Neuronal stem cell (in vitro differentiated cells): ENCODE measurements at regions not wholly inside any gene's neighbourhood (a gene's known extent, or its start where the extent isn't known, plus 50 kb on each side); places are given as distances from the start of the nearest gene placed in this dataset.

Source experiments
- DNase-seq: peaks from one replicate; pipeline ENCODE4 v3.0.0-alpha.2; 2013; ENCODE audit warnings: low spot score
- H2AFZ ChIP-seq: one replicate; pipeline ENCODE4 v1.6.1; 2013; ENCODE audit warnings: mild to moderate bottlenecking, low read length, inconsistent platforms
- H2AK5ac ChIP-seq: 2 replicates; pipeline ENCODE4 v1.6.1; 2013; ENCODE audit warnings: low read depth, mild to moderate bottlenecking, inconsistent platforms, low read length, moderate library complexity, mixed read lengths
- H2BK120ac ChIP-seq: 2 replicates; pipeline ENCODE4 v1.6.1; 2013; ENCODE audit warnings: low read depth, mild to moderate bottlenecking, inconsistent platforms, low read length, moderate library complexity, mixed read lengths
- H2BK12ac ChIP-seq: one replicate; pipeline ENCODE4 v1.6.1; 2013; ENCODE audit warnings: low read length, inconsistent platforms
- H2BK15ac ChIP-seq: 2 replicates; pipeline ENCODE4 v1.6.1; 2013; ENCODE audit warnings: mild to moderate bottlenecking, low read length, inconsistent platforms, mixed read lengths
- H2BK5ac ChIP-seq: one replicate; pipeline ENCODE4 v1.6.1; 2013; ENCODE audit warnings: inconsistent platforms, mild to moderate bottlenecking, low read length, moderate library complexity
- H3K14ac ChIP-seq: one replicate; pipeline ENCODE4 v1.6.1; 2013; ENCODE audit warnings: low read length, inconsistent platforms
- H3K18ac ChIP-seq: 2 replicates; pipeline ENCODE4 v1.6.1; 2013; ENCODE audit warnings: low read length, inconsistent platforms
- H3K23ac ChIP-seq: 2 replicates; pipeline ENCODE4 v1.6.1; 2013; ENCODE audit warnings: low read depth, mild to moderate bottlenecking, mixed read lengths, low read length, inconsistent platforms; ENCODE audit not compliant: poor library complexity
- H3K27ac ChIP-seq: replicated peaks from 3 replicates; pipeline ENCODE4 v1.5.1; 2013; ENCODE audit warnings: low read length, inconsistent platforms
- H3K27me3 ChIP-seq, 3 experiments: 2 replicates each; pipeline ENCODE4 v1.6.1; 2013; ENCODE audit warnings: low read length in 3 of 3, mild to moderate bottlenecking in 2 of 3, inconsistent platforms in 1 of 3, low read depth in 1 of 3, mixed read lengths in 1 of 3, moderate library complexity in 1 of 3; ENCODE audit not compliant: control insufficient read depth in 3 of 3, insufficient read depth in 3 of 3
- H3K36me3 ChIP-seq, 2 donors: replicated peaks in 1 of 2; 2 replicates each; pipeline ENCODE4 v1.6.1; 2013; ENCODE audit warnings: low read length in 2 of 2; ENCODE audit not compliant: control insufficient read depth in 2 of 2, insufficient read depth in 2 of 2
- H3K4ac ChIP-seq: 2 replicates; pipeline ENCODE4 v1.6.1; 2013; ENCODE audit warnings: inconsistent platforms, mild to moderate bottlenecking, low read length, moderate library complexity
- H3K4me1 ChIP-seq, 2 donors: 1 replicate in 1 of 2; 2 replicates in 1 of 2; pipeline ENCODE4 v1.6.1; 2013; ENCODE audit warnings: low read length in 2 of 2, low read depth in 1 of 2; ENCODE audit not compliant: control insufficient read depth in 2 of 2, insufficient read depth in 1 of 2
- H3K4me2 ChIP-seq: one replicate; pipeline ENCODE4 v1.6.1; 2013; ENCODE audit warnings: mild to moderate bottlenecking, low read length, inconsistent platforms; ENCODE audit not compliant: insufficient read depth, poor library complexity, severe bottlenecking
- H3K4me3 ChIP-seq, 2 donors: 2 replicates each; pipeline ENCODE4 v1.5.1; 2013; ENCODE audit warnings: low read length in 2 of 2, mild to moderate bottlenecking in 2 of 2, inconsistent platforms in 1 of 2, moderate library complexity in 1 of 2
- H3K79me1 ChIP-seq: one replicate; pipeline ENCODE4 v1.6.1; 2013; ENCODE audit warnings: low read depth, mild to moderate bottlenecking, inconsistent platforms, low read length, moderate library complexity
- H3K9ac ChIP-seq: one replicate; pipeline ENCODE4 v1.6.1; 2013; ENCODE audit warnings: mild to moderate bottlenecking, low read depth, low read length, inconsistent platforms; ENCODE audit not compliant: poor library complexity
- H3K9me3 ChIP-seq, 2 donors: replicated peaks in 1 of 2; 2 replicates each; pipeline versions ENCODE3 to v1.6.1; 2013; ENCODE audit warnings: low read length in 2 of 2, mild to moderate bottlenecking in 2 of 2, inconsistent platforms in 1 of 2, low read depth in 1 of 2, mixed read lengths in 1 of 2, moderate library complexity in 1 of 2; ENCODE audit not compliant: control insufficient read depth in 2 of 2, insufficient read depth in 1 of 2
- H4K8ac ChIP-seq: one replicate; pipeline ENCODE4 v1.6.1; 2013; ENCODE audit warnings: low read depth, mild to moderate bottlenecking, inconsistent platforms, low read length, moderate library complexity
- H4K91ac ChIP-seq: one replicate; pipeline ENCODE4 v1.6.1; 2013; ENCODE audit warnings: low read length, low read depth, mild to moderate bottlenecking, inconsistent platforms; ENCODE audit not compliant: poor library complexity
- WGBS, 2 donors: extraction: QIAGEN DNeasy Blood & Tissue Kit; methylation state at CpG; one replicate each; pipeline ENCODE4 v1.1.7; 2013; ENCODE audit warnings: missing lambda C conversion rate in 2 of 2, mixed read lengths in 1 of 2; ENCODE audit not compliant: insufficient read length in 2 of 2, insufficient replicate concordance in 1 of 2; ENCODE audit errors: extremely low coverage in 2 of 2; 5-methylcytosine and 5-hydroxymethylcytosine counted together

- Histone ChIP-seq H3K79me1 (no peaks in the 10 kb centered on the region), H4K8ac (no peak overlapping the region), H2BK12ac (no peak overlapping the region), H2BK15ac (no peak overlapping the region), H2AK5ac (no peak overlapping the region), H2BK120ac (no peak overlapping the region), H3K14ac (no peak overlapping the region), H4K91ac (no peak overlapping the region), H2BK5ac (no peak overlapping the region), H3K23ac (no peak overlapping the region), H3K18ac (no peak overlapping the region), H3K36me3 (no peaks in the 10 kb centered on the region), H3K9me3 (no peaks in the 10 kb centered on the region), H3K4me1 (peaks cover 0 to 2% of the 10 kb centered on the region in 2 donors), H3K4ac (no peak overlapping the region), H3K27ac (no peak overlapping the region), H3K9ac (no peak overlapping the region), H3K4me3 (no peak overlapping the region), H3K4me2 (no peak overlapping the region), H2AFZ (no peak overlapping the region), H3K27me3 (no peaks in the 10 kb centered on the region)
- no peak for DNase-seq
- no CpG with 5 or more reads among the region's 1 CpG for WGBS, 2 donors
Measured at GRCh38 chr2:144229296-144229695, 290.6 kb downstream of the ZEB2 start.

GRCh38 chr2:144227427-144228105, 292.4 kb downstream of the ZEB2 start:
- Histone ChIP-seq H2BK120ac (no peak overlapping the region), H3K27ac (no peak overlapping the region), H3K27me3 (no peaks in the 10 kb centered on the region), H3K4me3 (no peak overlapping the region), H3K14ac (no peak overlapping the region), H3K4me2 (no peak overlapping the region), H3K9ac (no peak overlapping the region), H3K23ac (no peak overlapping the region), H3K9me3 (no peaks in the 10 kb centered on the region), H3K79me1 (no peaks in the 10 kb centered on the region), H2BK5ac (no peak overlapping the region), H3K18ac (no peak overlapping the region), H2BK12ac (no peak overlapping the region), H4K91ac (no peak overlapping the region), H3K4ac (no peak overlapping the region), H2AK5ac (no peak overlapping the region), H2AFZ (no peak overlapping the region), H3K36me3 (no peaks in the 10 kb centered on the region), H4K8ac (no peak overlapping the region), H3K4me1 (no peaks in the 10 kb centered on the region), H2BK15ac (no peak overlapping the region)
- DNase-seq: no peak
- no CpG with 5 or more reads among the region's 2 CpGs for WGBS, 2 donors

GRCh38 chr2:144225076-144225475, 294.8 kb downstream of the ZEB2 start:
- no peak overlapping the region for H3K4me2 ChIP-seq
- H2BK12ac ChIP-seq: no peak overlapping the region
- no peak overlapping the region for H3K23ac ChIP-seq
- H2BK5ac ChIP-seq: no peak overlapping the region
- H2AFZ ChIP-seq: no peak overlapping the region
- H4K91ac ChIP-seq: no peak overlapping the region
- no peak overlapping the region for H3K4ac ChIP-seq
- H3K27me3 ChIP-seq: no peaks in the 10 kb centered on the region
- H3K4me3 ChIP-seq: no peak overlapping the region
- H3K27ac ChIP-seq: no peak overlapping the region
- H3K9ac ChIP-seq: no peak overlapping the region
- no peaks in the 10 kb centered on the region for H3K4me1 ChIP-seq
- H2AK5ac ChIP-seq: no peak overlapping the region
- no peak for DNase-seq
- no peak overlapping the region for H3K18ac ChIP-seq
- no peak overlapping the region for H3K14ac ChIP-seq
- no peak overlapping the region for H4K8ac ChIP-seq
- no peaks in the 10 kb centered on the region for H3K9me3 ChIP-seq
- no peak overlapping the region for H2BK120ac ChIP-seq
- no peak overlapping the region for H2BK15ac ChIP-seq
- no peaks in the 10 kb centered on the region for H3K79me1 ChIP-seq
- no peaks in the 10 kb centered on the region for H3K36me3 ChIP-seq

GRCh38 chr2:144224472-144224871, 295.4 kb downstream of the ZEB2 start:
- no peak overlapping the region for H2AFZ ChIP-seq
- H2BK15ac ChIP-seq: no peak overlapping the region
- no peak for DNase-seq

More at GRCh38 chr2:144224472-144224871, 295.4 kb downstream of the ZEB2 start:
- no peak overlapping the region for H2BK12ac ChIP-seq
- no peak overlapping the region for H3K23ac ChIP-seq
- no peak overlapping the region for H3K14ac ChIP-seq
- no peak overlapping the region for H2BK5ac ChIP-seq
- H3K27ac ChIP-seq: no peak overlapping the region
- no peak overlapping the region for H2AK5ac ChIP-seq
- no CpG with 5 or more reads among the region's 3 CpGs for WGBS, 2 donors
- H3K36me3 ChIP-seq: no peaks in the 10 kb centered on the region
- H2BK120ac ChIP-seq: no peak overlapping the region
- no peak overlapping the region for H4K8ac ChIP-seq
- no peak overlapping the region for H3K4me3 ChIP-seq
- H3K4me1 ChIP-seq: no peaks in the 10 kb centered on the region
- H4K91ac ChIP-seq: no peak overlapping the region
- H3K79me1 ChIP-seq: no peaks in the 10 kb centered on the region
- H3K18ac ChIP-seq: no peak overlapping the region
- H3K4ac ChIP-seq: no peak overlapping the region
- no peak overlapping the region for H3K4me2 ChIP-seq
- H3K9me3 ChIP-seq: no peaks in the 10 kb centered on the region
- no peaks in the 10 kb centered on the region for H3K27me3 ChIP-seq
- H3K9ac ChIP-seq: no peak overlapping the region
